HCT116 (cell line): ENCODE measurements at regions not wholly inside any gene's neighbourhood (a gene's known extent, or its start where the extent isn't known, plus 50 kb on each side); places are given as distances from the start of the nearest gene placed in this dataset.

ENCODE experiments used
- CEBPB ChIP-seq: IDR thresholded peaks from 2 replicates; pipeline ENCODE4 v1.6.1; 2012; ENCODE audit warnings: low read depth
- EGR1 ChIP-seq: IDR thresholded peaks from 2 replicates; pipeline ENCODE4 v1.6.1; 2012; ENCODE audit warnings: low read depth
- EZH2 ChIP-seq: fragments of 200-600 bp; sonication (generic); IDR thresholded peaks from 2 replicates; pipeline ENCODE4 v1.6.1; 2017; ENCODE audit warnings: antibody characterized with exemption, mixed run types
- EZH2phosphoT487 ChIP-seq: fragments of 200-600 bp; IDR thresholded peaks from 2 replicates; pipeline ENCODE4 v1.6.1; 2018; ENCODE audit warnings: antibody characterized with exemption, borderline replicate concordance
- POLR2A ChIP-seq: IDR thresholded peaks from 2 replicates; pipeline ENCODE4 v1.7.0; 2011; ENCODE audit warnings: borderline replicate concordance; ENCODE audit not compliant: insufficient read depth, insufficient read length; ENCODE audit errors: extremely low read depth
- POLR2AphosphoS5 ChIP-seq: IDR thresholded peaks from 2 replicates; pipeline ENCODE4 v1.6.1; 2011; ENCODE audit warnings: mild to moderate bottlenecking, low read depth, low read length, moderate library complexity
- RAD21 ChIP-seq: IDR thresholded peaks from 2 replicates; pipeline ENCODE4 v1.6.1; 2012; ENCODE audit warnings: low read depth, mild to moderate bottlenecking
- YY1 ChIP-seq: IDR thresholded peaks from 2 replicates; pipeline ENCODE4 v1.6.1; 2011; ENCODE audit warnings: low read length, low read depth, moderate library complexity, mild to moderate bottlenecking; ENCODE audit not compliant: insufficient replicate concordance; ENCODE audit errors: extremely low read depth
- ZNF274 ChIP-seq: fragments of 200-500 bp; sonication (Bioruptor generic); IDR thresholded peaks from 2 replicates; pipeline ENCODE4 v1.6.1; 2014; ENCODE audit warnings: mild to moderate bottlenecking, low read depth, low read length, inconsistent platforms
- TF ChIP-seq, protein P1 (sequence below), 3 experiments: fragments of 200-600 bp in 1 of 3; sonication (generic) in 1 of 3; IDR thresholded peaks in 2 of 3; conservative IDR thresholded peaks in 1 of 3; 2 replicates each; pipeline ENCODE4 v1.5.1; 2012 to 2017; ENCODE audit warnings: low read depth in 2 of 3, low read length in 2 of 3, antibody characterized with exemption in 1 of 3, borderline replicate concordance in 1 of 3, control low read depth in 1 of 3, mild to moderate bottlenecking in 1 of 3, mixed read lengths in 1 of 3, mixed run types in 1 of 3, moderate library complexity in 1 of 3; ENCODE audit not compliant: insufficient read depth in 1 of 3
- TF ChIP-seq, protein P2 (sequence below): IDR thresholded peaks from 2 replicates; pipeline ENCODE4 v1.6.1; 2012
- TF ChIP-seq, protein P3 (sequence below): IDR thresholded peaks from 2 replicates; pipeline ENCODE4 v1.6.1; 2012; ENCODE audit warnings: low read depth

DNA sequence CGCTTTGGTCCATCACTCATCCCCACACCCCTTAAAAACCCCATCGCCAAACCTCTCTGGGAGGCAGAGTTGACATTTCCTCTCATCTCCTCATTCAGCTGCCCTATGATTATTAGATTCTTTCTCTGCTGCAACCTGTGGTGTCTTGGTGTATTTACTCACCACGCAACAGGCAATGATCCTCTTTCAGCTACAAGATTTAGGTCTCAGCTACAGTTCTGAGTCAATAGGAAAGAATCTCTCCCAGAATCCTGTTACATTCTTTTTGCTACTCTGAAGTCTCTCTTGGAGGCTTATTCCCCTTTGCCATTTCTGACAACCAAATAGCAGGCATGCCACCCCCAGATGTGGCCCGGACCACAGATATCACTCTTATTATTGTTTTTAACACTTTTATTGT lies 468.3 kb upstream of the GYPC start:
- TF ChIP-seq POLR2AphosphoS5, result no peak
- no peak for TF ChIP-seq EZH2
- TF ChIP-seq, protein P1, sequence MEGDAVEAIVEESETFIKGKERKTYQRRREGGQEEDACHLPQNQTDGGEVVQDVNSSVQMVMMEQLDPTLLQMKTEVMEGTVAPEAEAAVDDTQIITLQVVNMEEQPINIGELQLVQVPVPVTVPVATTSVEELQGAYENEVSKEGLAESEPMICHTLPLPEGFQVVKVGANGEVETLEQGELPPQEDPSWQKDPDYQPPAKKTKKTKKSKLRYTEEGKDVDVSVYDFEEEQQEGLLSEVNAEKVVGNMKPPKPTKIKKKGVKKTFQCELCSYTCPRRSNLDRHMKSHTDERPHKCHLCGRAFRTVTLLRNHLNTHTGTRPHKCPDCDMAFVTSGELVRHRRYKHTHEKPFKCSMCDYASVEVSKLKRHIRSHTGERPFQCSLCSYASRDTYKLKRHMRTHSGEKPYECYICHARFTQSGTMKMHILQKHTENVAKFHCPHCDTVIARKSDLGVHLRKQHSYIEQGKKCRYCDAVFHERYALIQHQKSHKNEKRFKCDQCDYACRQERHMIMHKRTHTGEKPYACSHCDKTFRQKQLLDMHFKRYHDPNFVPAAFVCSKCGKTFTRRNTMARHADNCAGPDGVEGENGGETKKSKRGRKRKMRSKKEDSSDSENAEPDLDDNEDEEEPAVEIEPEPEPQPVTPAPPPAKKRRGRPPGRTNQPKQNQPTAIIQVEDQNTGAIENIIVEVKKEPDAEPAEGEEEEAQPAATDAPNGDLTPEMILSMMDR (IDR thresholded peaks at IDR 0.05 in 2 of 3, conservative IDR thresholded peaks at IDR 0.05 in 1 of 3; ENCODE audit: borderline replicate concordance in 1 of 3, insufficient read depth in 1 of 3, low read depth in 2 of 3, low read length in 2 of 3), result no peak
- no peak for TF ChIP-seq POLR2A
- no peak for TF ChIP-seq CEBPB
- TF ChIP-seq EGR1, result no peak
- TF ChIP-seq EZH2phosphoT487, result no peak
- TF ChIP-seq, protein P2, sequence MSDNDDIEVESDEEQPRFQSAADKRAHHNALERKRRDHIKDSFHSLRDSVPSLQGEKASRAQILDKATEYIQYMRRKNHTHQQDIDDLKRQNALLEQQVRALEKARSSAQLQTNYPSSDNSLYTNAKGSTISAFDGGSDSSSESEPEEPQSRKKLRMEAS, result no peak
- TF ChIP-seq YY1, result no peak
- no peak for TF ChIP-seq RAD21
- no peak for TF ChIP-seq ZNF274
- TF ChIP-seq, protein P3, sequence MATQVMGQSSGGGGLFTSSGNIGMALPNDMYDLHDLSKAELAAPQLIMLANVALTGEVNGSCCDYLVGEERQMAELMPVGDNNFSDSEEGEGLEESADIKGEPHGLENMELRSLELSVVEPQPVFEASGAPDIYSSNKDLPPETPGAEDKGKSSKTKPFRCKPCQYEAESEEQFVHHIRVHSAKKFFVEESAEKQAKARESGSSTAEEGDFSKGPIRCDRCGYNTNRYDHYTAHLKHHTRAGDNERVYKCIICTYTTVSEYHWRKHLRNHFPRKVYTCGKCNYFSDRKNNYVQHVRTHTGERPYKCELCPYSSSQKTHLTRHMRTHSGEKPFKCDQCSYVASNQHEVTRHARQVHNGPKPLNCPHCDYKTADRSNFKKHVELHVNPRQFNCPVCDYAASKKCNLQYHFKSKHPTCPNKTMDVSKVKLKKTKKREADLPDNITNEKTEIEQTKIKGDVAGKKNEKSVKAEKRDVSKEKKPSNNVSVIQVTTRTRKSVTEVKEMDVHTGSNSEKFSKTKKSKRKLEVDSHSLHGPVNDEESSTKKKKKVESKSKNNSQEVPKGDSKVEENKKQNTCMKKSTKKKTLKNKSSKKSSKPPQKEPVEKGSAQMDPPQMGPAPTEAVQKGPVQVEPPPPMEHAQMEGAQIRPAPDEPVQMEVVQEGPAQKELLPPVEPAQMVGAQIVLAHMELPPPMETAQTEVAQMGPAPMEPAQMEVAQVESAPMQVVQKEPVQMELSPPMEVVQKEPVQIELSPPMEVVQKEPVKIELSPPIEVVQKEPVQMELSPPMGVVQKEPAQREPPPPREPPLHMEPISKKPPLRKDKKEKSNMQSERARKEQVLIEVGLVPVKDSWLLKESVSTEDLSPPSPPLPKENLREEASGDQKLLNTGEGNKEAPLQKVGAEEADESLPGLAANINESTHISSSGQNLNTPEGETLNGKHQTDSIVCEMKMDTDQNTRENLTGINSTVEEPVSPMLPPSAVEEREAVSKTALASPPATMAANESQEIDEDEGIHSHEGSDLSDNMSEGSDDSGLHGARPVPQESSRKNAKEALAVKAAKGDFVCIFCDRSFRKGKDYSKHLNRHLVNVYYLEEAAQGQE, result no peak
